ENCODE measurements at regions not wholly inside any gene's neighbourhood (a gene's known extent, or its start where the extent isn't known, plus 50 kb on each side); places are given as distances from the start of the nearest gene placed in this dataset.

- no peaks in the 10 kb centered on the region for H3K9me3 ChIP-seq (ENCODE audit: control insufficient read depth, insufficient read depth, low read depth, low read length)
- BruUV-seq (replicated peaks): no TSS peak
- H3K27me3 ChIP-seq (ENCODE audit: control insufficient read depth, insufficient read depth, low read length): no peaks in the 10 kb centered on the region
- intact Hi-C loops (cut with micrococcal nuclease; ENCODE audit: unreplicated experiment) (no loop called here), in situ Hi-C loops (cut with HindIII; ENCODE audit: low pct_unique_long_range_greater_than_20kb, low sequenced_read_pairs) (no loop called here)
- TF ChIP-seq TCF7L2 (IDR thresholded peaks at IDR 0.05; ENCODE audit: low read depth, low read length) (no peak), SIN3A (IDR thresholded peaks at IDR 0.05; ENCODE audit: borderline replicate concordance, insufficient read depth, low read depth, low read length) (no peak)
- TF ChIP-seq, protein P1, sequence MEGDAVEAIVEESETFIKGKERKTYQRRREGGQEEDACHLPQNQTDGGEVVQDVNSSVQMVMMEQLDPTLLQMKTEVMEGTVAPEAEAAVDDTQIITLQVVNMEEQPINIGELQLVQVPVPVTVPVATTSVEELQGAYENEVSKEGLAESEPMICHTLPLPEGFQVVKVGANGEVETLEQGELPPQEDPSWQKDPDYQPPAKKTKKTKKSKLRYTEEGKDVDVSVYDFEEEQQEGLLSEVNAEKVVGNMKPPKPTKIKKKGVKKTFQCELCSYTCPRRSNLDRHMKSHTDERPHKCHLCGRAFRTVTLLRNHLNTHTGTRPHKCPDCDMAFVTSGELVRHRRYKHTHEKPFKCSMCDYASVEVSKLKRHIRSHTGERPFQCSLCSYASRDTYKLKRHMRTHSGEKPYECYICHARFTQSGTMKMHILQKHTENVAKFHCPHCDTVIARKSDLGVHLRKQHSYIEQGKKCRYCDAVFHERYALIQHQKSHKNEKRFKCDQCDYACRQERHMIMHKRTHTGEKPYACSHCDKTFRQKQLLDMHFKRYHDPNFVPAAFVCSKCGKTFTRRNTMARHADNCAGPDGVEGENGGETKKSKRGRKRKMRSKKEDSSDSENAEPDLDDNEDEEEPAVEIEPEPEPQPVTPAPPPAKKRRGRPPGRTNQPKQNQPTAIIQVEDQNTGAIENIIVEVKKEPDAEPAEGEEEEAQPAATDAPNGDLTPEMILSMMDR (IDR thresholded peaks at IDR 0.05): no peak
- no peak overlapping the region for H3K4me3 ChIP-seq (ENCODE audit: low read depth in 2 of 2, low read length in 2 of 2)
- no peaks in the 10 kb centered on the region for H3K4me1 ChIP-seq (ENCODE audit: control insufficient read depth, insufficient read depth, low read length)
- DNase-seq (ENCODE audit: low read depth, low spot score): no peak
- ChIA-PET POLR2A (no interaction called here), CTCF (no interaction called here)
- H3K36me3 ChIP-seq (ENCODE audit: control insufficient read depth, insufficient read depth, low read length): no peaks in the 10 kb centered on the region
- H3K27ac ChIP-seq (ENCODE audit: low read length): no peak overlapping the region
- ATAC-seq: no peak
Measured at GRCh38 chr1:173287785-173288184, 80.7 kb upstream of the TNFSF4 start.

DNA sequence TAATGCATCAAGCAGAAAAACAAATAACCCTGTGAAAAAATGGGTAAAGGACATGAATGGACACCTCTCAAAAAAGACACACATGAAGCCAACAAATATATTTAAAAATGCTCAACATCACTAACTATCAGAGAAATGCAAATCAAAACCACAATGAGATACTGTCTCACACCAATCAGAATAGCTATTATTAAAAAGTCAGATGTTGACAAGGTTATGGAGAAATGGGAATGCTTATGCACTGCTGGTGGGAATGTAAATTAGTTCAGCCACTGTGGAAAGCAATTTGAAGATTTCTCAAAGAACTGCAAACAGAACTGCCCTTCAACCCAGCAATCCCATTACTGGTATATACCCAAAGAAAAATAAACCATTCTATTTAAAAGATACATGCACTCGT, 86.6 kb upstream of the TNFSF4 start:
- Histone ChIP-seq H3K36me3 (ENCODE audit: control insufficient read depth, insufficient read depth, low read length) (no peaks in the 10 kb centered on the region), H3K4me1 (ENCODE audit: control insufficient read depth, insufficient read depth, low read length) (no peaks in the 10 kb centered on the region), H3K27me3 (ENCODE audit: control insufficient read depth, insufficient read depth, low read length) (no peaks in the 10 kb centered on the region), H3K9me3 (ENCODE audit: control insufficient read depth, insufficient read depth, low read depth, low read length) (no peaks in the 10 kb centered on the region), H3K4me3 (ENCODE audit: low read depth in 2 of 2, low read length in 2 of 2) (no peak overlapping the region), H3K27ac (ENCODE audit: low read length) (no peak overlapping the region)
- no TSS peak for BruUV-seq (replicated peaks)
- ChIA-PET CTCF (no interaction called here), POLR2A (no interaction called here)
- DNase-seq (ENCODE audit: low read depth, low spot score) (no peak), ATAC-seq (no peak)
- no peak for TF ChIP-seq REST (IDR thresholded peaks at IDR 0.05; ENCODE audit: insufficient read depth in 1 of 2, low read depth in 2 of 2, low read length in 1 of 2)
- no peak for TF ChIP-seq POLR2AphosphoS5 (IDR thresholded peaks at IDR 0.05; ENCODE audit: low read depth, low read length)
- TF ChIP-seq, protein P1 (IDR thresholded peaks at IDR 0.05): no peak
- no peak for TF ChIP-seq TCF7L2 (IDR thresholded peaks at IDR 0.05; ENCODE audit: low read depth, low read length)
- no peak for TF ChIP-seq SIN3A (IDR thresholded peaks at IDR 0.05; ENCODE audit: borderline replicate concordance, insufficient read depth, low read depth, low read length)
- intact Hi-C loops (cut with micrococcal nuclease; ENCODE audit: unreplicated experiment): no loop called here
- in situ Hi-C loops (cut with HindIII; ENCODE audit: low pct_unique_long_range_greater_than_20kb, low sequenced_read_pairs): no loop called here

DNA sequence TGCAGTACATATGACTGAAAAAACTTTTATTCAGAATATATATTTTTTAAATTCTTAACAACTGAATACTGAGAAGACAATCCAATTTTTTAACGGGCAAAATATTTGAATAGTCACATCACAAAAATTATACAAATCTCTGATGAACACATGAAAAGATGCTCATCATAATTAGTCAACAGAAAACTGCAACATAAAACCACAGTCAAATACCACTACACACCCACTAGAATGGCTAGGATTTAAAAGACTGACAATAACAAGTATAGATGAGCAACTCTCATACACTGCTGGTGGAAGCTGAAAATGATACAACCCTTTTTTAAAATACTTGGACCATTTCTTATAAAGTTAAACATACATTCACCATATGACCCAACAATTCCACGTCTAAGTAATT, 87.7 kb upstream of the TNFSF4 start:
- ChIA-PET CTCF (no interaction called here), POLR2A (no interaction called here)
- BruUV-seq (replicated peaks): no TSS peak
- in situ Hi-C loops (cut with HindIII; ENCODE audit: low pct_unique_long_range_greater_than_20kb, low sequenced_read_pairs): no loop called here
- no peak for DNase-seq (ENCODE audit: low read depth, low spot score)
- Histone ChIP-seq H3K27ac (ENCODE audit: low read length) (no peak overlapping the region), H3K4me3 (ENCODE audit: low read depth in 2 of 2, low read length in 2 of 2) (no peak overlapping the region), H3K36me3 (ENCODE audit: control insufficient read depth, insufficient read depth, low read length) (no peaks in the 10 kb centered on the region), H3K27me3 (ENCODE audit: control insufficient read depth, insufficient read depth, low read length) (no peaks in the 10 kb centered on the region), H3K4me1 (ENCODE audit: control insufficient read depth, insufficient read depth, low read length) (no peaks in the 10 kb centered on the region), H3K9me3 (ENCODE audit: control insufficient read depth, insufficient read depth, low read depth, low read length) (no peaks in the 10 kb centered on the region)
- TF ChIP-seq SIN3A (IDR thresholded peaks at IDR 0.05; ENCODE audit: borderline replicate concordance, insufficient read depth, low read depth, low read length) (no peak), POLR2AphosphoS5 (IDR thresholded peaks at IDR 0.05; ENCODE audit: low read depth, low read length) (no peak), REST (IDR thresholded peaks at IDR 0.05; ENCODE audit: insufficient read depth in 1 of 2, low read depth in 2 of 2, low read length in 1 of 2) (no peak), TCF7L2 (IDR thresholded peaks at IDR 0.05; ENCODE audit: low read depth, low read length) (no peak)
- TF ChIP-seq, protein P1 (IDR thresholded peaks at IDR 0.05): no peak
- intact Hi-C loops (cut with micrococcal nuclease; ENCODE audit: unreplicated experiment): no loop called here
- ATAC-seq: no peak
